NCI-H510A treated with DMSO at 0.1 percent for 48 hours (cell line): ENCODE measurements at regions not wholly inside any gene's neighbourhood (a gene's known extent, or its start where the extent isn't known, plus 50 kb on each side); places are given as distances from the start of the nearest gene placed in this dataset.

ENCODE experiments used
- DNase-seq: peaks from one replicate; lab custom pipeline; 2025; lab: John Stamatoyannopoulos, UW

GRCh38 chr17:34176440-34176839 is 78.6 kb upstream of the CCL2 start:
- no peak for DNase-seq

- no peak for DNase-seq
Measured at GRCh38 chr17:34177642-34178041, 77.4 kb upstream of the CCL2 start.

GRCh38 chr17:34178092-34178491 is 77.0 kb upstream of the CCL2 start:
- DNase-seq = no peak

- no peak for DNase-seq
Measured at GRCh38 chr17:34182036-34182803, 72.9 kb upstream of the CCL2 start.

GRCh38 chr17:34195987-34196386 is 59.1 kb upstream of the CCL2 start:
- no peak for DNase-seq

GRCh38 chr17:34198519-34198918 is 56.6 kb upstream of the CCL2 start:
- no peak for DNase-seq

- DNase-seq = no peak
Measured at GRCh38 chr17:34199454-34199853, 55.6 kb upstream of the CCL2 start.

GRCh38 chr17:34199932-34200534 is 55.1 kb upstream of the CCL2 start:
- DNase-seq = peak; percentile 51

- no peak for DNase-seq
Measured at GRCh38 chr17:34201225-34201624, 53.9 kb upstream of the CCL2 start.

- DNase-seq = no peak
Measured at GRCh38 chr17:34201767-34202166, 53.3 kb upstream of the CCL2 start.

- DNase-seq = no peak
Measured at GRCh38 chr17:34203018-34203638, 52.0 kb upstream of the CCL2 start.

- DNase-seq = no peak
Measured at GRCh38 chr17:34204402-34204801, 50.7 kb upstream of the CCL2 start.
